Body of pancreas (tissue), 4 donors: ENCODE measurements at regions not wholly inside any gene's neighbourhood (a gene's known extent, or its start where the extent isn't known, plus 50 kb on each side); places are given as distances from the start of the nearest gene placed in this dataset.
"Not testable (repeated sequence)": the region's sequence is repeated elsewhere in the genome, so short reads cannot be mapped to it uniquely, and the experiment has no call there.

Experiments used
- ATAC-seq: fragments of 150-250 bp; one replicate; pipeline ENCODE4 v1.9.1; 2016
- DNase-seq, 4 donors: peaks; one replicate each; pipeline ENCODE4 v3.0.0-alpha.2; 2019
- H3K27ac ChIP-seq, 4 donors: fragments of 200-600 bp; sonication (generic); 1 replicate in 3 of 4; 2 replicates in 1 of 4; pipeline versions ENCODE4 v1.5.1 to v1.6.1; 2016 to 2019; ENCODE audit warnings: mild to moderate bottlenecking in 1 of 4, mixed read lengths in 1 of 4, moderate library complexity in 1 of 4
- H3K27me3 ChIP-seq, 2 donors: fragments of 200-600 bp; sonication (generic); one replicate each; pipeline ENCODE4 v1.6.0; 2016; ENCODE audit warnings: mild to moderate bottlenecking in 1 of 2
- H3K36me3 ChIP-seq, 2 donors: fragments of 200-600 bp; sonication (generic); replicated peaks in 1 of 2; 2 replicates each; pipeline ENCODE4 v1.5.1; 2016; ENCODE audit warnings: low read depth in 2 of 2; ENCODE audit not compliant: insufficient read depth in 1 of 2
- H3K4me1 ChIP-seq: fragments of 200-600 bp; sonication (generic); one replicate; pipeline ENCODE4 v1.6.0; 2016
- H3K4me3 ChIP-seq, 2 donors: fragments of 200-600 bp; sonication (generic); 1 replicate in 1 of 2; 2 replicates in 1 of 2; pipeline ENCODE4 v1.5.1; 2016 to 2019
- H3K9me3 ChIP-seq, 3 donors: fragments of 200-600 bp; sonication (generic); 1 replicate in 2 of 3; 2 replicates in 1 of 3; pipeline ENCODE4 v1.5.1; 2016
- POLR2A ChIP-seq, 3 donors: fragments of 450-650 bp; IDR thresholded peaks; one replicate each; pipeline ENCODE4 v1.6.1; 2016; ENCODE audit warnings: antibody characterized with exemption in 3 of 3, mild to moderate bottlenecking in 2 of 3
- WGBS, 2 donors: methylation state at CpG; one replicate each; pipeline ENCODE4 v1.1.5; 2017; 5-methylcytosine and 5-hydroxymethylcytosine counted together
- intact Hi-C: fragments of 100-400 bp; cut with DNase I; formaldehyde crosslinking; loops from one replicate; pipeline ENCODE4 v1.15.1; 2023
- TF ChIP-seq, protein P1 (sequence below), 7 experiments: fragments of 450-650 bp in 4 of 7; fragments of 200-600 bp in 3 of 7; sonication (generic) in 3 of 7; IDR thresholded peaks; one replicate each; pipeline ENCODE4 v1.5.1; 2016 to 2019; ENCODE audit warnings: antibody characterized with exemption in 7 of 7

DNA sequence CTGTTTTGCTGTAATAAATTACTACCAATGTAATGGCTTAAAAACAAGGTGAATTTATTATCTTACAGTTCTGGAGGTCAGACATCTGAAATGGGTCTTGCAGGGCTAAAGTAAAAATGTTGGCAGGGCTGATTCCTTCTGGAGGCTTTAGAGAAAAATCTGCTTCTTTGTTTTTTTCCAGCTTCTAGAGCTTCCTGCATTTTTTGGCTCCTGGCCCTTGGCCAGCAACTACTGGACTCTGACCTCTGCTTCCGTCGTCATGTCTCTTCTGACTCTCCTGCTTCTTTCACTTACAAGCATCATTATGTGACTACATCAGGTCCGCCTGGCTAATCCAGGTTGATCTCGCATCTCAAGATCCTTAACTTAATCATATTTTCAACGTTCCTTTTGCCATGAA lies 350.9 kb downstream of the S1PR1 start:
- H3K27ac ChIP-seq: no peak overlapping the region
- ATAC-seq (peak; percentile 47), DNase-seq (peak; percentile 27 to 52 (median 44))
- H3K4me3 ChIP-seq: no peak overlapping the region
- H3K9me3 ChIP-seq: no peaks in the 10 kb centered on the region
- intact Hi-C loops: no loop called here
- H3K4me1 ChIP-seq: no peaks in the 10 kb centered on the region
- TF ChIP-seq, protein P1, sequence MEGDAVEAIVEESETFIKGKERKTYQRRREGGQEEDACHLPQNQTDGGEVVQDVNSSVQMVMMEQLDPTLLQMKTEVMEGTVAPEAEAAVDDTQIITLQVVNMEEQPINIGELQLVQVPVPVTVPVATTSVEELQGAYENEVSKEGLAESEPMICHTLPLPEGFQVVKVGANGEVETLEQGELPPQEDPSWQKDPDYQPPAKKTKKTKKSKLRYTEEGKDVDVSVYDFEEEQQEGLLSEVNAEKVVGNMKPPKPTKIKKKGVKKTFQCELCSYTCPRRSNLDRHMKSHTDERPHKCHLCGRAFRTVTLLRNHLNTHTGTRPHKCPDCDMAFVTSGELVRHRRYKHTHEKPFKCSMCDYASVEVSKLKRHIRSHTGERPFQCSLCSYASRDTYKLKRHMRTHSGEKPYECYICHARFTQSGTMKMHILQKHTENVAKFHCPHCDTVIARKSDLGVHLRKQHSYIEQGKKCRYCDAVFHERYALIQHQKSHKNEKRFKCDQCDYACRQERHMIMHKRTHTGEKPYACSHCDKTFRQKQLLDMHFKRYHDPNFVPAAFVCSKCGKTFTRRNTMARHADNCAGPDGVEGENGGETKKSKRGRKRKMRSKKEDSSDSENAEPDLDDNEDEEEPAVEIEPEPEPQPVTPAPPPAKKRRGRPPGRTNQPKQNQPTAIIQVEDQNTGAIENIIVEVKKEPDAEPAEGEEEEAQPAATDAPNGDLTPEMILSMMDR (IDR thresholded peaks at IDR 0.05): no peak
- no peak for TF ChIP-seq POLR2A (IDR thresholded peaks at IDR 0.05)
- WGBS, 2 donors: 28 to 31% methylated on average over 5 of the region's 5 CpGs
- no peaks in the 10 kb centered on the region for H3K36me3 ChIP-seq
- no peaks in the 10 kb centered on the region for H3K27me3 ChIP-seq

DNA sequence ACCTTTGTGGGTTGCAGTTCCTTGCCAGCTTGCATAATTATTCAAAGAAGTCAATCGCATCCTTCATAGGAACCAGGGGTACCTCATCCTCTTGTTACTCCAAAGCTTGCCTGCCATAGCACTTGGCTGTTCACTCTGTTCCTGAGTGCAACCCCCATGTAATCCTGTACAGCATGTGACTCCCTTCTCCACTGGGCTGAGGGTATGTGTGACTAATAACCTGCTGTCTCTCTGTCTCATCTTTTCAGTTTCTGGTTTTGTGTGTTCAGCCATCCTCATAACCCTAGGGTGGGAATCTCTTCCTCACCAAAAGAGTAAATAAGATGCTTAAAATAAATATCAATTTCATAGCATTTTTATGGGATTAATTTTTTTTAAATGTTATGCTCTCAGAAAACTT lies 351.9 kb downstream of the S1PR1 start:
- H3K36me3 ChIP-seq: no peaks in the 10 kb centered on the region
- H3K4me3 ChIP-seq: no peak overlapping the region
- H3K4me1 ChIP-seq: no peaks in the 10 kb centered on the region
- ATAC-seq: no peak
- DNase-seq: no peak
- H3K9me3 ChIP-seq: no peaks in the 10 kb centered on the region
- H3K27me3 ChIP-seq: no peaks in the 10 kb centered on the region
- intact Hi-C loops: no loop called here
- TF ChIP-seq POLR2A (IDR thresholded peaks at IDR 0.05): no peak
- TF ChIP-seq, protein P1 (IDR thresholded peaks at IDR 0.05): no peak
- no peak overlapping the region for H3K27ac ChIP-seq
- 65 to 75% methylated on average over 1 of the region's 1 CpG for WGBS, 2 donors

DNA sequence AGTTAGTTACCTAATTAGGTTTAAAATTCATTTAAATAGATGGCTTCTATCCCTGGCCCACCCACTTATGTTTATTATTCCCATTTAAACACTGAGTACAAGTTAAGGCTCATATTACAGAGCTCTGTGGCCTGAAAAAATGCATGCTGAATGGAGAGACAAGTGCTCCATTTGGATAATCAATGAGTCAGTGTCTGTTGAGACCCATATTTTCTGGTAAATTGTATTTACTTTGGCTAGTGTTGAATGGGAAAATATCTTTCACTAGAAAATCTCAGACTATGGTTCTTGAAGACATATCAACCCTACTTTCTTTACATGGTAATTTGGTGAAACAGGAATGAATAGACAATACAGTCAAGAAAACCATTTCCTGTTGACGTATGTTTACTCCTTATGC lies 356.0 kb downstream of the S1PR1 start:
- ATAC-seq (no peak), DNase-seq (no peak)
- TF ChIP-seq, protein P1 (IDR thresholded peaks at IDR 0.05): no peak
- TF ChIP-seq POLR2A (IDR thresholded peaks at IDR 0.05): no peak
- Histone ChIP-seq H3K4me1 (no peaks in the 10 kb centered on the region), H3K9me3 (no peaks in the 10 kb centered on the region), H3K27ac (no peak overlapping the region), H3K27me3 (no peaks in the 10 kb centered on the region), H3K4me3 (no peak overlapping the region), H3K36me3 (no peaks in the 10 kb centered on the region)
- intact Hi-C loops: no loop called here
- 73 to 77% methylated on average over 1 of the region's 1 CpG for WGBS, 2 donors

DNA sequence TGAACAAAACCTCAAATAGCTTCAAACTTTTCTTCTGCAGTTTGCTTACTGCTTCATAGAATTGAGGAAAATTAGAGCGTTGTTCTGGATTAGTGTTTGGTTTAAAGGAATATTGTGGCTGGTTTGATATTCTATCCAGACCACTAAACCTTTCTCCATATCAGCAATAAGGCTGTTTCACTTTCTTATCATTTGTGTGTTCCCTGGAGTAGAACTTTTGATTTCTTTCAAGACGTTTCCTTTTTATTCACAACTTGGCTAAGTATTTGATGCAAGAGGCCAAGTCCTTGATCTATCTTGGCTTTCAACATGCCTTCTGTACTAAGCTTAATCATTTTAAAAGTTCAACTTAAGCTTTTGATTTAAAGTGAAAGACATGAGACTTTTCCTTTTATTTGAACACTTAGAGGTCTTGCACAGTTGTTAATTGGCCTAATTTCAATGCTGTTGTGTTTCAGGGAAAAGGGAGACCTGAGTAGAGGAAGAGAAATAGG lies 359.1 kb downstream of the S1PR1 start:
- TF ChIP-seq, protein P1 (IDR thresholded peaks at IDR 0.05): no peak
- TF ChIP-seq POLR2A (IDR thresholded peaks at IDR 0.05): no peak
- H3K27ac ChIP-seq: no peak overlapping the region
- no peak overlapping the region for H3K4me3 ChIP-seq
- H3K4me1 ChIP-seq: no peaks in the 10 kb centered on the region
- ATAC-seq (no peak), DNase-seq (no peak)
- no peaks in the 10 kb centered on the region for H3K36me3 ChIP-seq
- H3K9me3 ChIP-seq: no peaks in the 10 kb centered on the region
- intact Hi-C loops: no loop called here
- H3K27me3 ChIP-seq: no peaks in the 10 kb centered on the region
- 43 to 47% methylated on average over 2 of the region's 2 CpGs for WGBS, 2 donors

DNA sequence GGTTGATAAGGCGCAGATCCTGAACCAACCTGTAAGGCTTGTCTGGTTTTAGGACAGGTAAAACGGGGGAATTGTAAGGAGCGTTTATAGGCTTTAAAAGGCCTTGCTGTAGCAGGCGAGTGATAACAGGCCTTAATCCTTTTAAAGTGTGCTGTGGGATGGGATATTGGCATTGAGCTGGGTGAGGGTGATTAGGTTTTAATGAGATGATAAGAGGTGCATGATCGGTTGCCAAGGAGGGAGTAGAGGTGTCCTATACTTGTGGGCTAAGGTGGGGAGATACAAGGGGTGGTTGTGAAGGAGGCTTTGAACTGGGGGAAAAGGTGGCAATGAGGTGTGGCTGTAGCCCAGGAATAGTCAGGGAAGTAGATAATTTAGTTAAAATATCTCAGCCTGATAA lies 363.8 kb downstream of the S1PR1 start:
- H3K9me3 ChIP-seq, DNase-seq, H3K27me3 ChIP-seq, H3K27ac ChIP-seq, H3K36me3 ChIP-seq, H3K4me1 ChIP-seq, intact Hi-C loops, ATAC-seq, H3K4me3 ChIP-seq: not testable (repeated sequence)
- 42% methylated on average over 5 of the region's 5 CpGs for WGBS, 2 donors
